OCI-LY7 (cell line): ENCODE measurements at regions not wholly inside any gene's neighbourhood (a gene's known extent, or its start where the extent isn't known, plus 50 kb on each side); places are given as distances from the start of the nearest gene placed in this dataset.
A peak's percentile ranks its signal among the peaks of the same experiment; 100 is the strongest.

Experiments
- BruUV-seq: library from RNA; stranded (reverse); fragments of 400-500 nt; replicated peaks from 2 replicates; lab custom pipeline; 2021; lab: Mats Ljungman, UMichigan
- CTCF ChIA-PET: fragments of 300-600 bp; sonication (Branson Sonifier 250); formaldehyde crosslinking; loops from one replicate; lab custom pipeline; 2022; ENCODE audit warnings: antibody characterized with exemption; ENCODE audit not compliant: unreplicated experiment; lab: Charles Lee
- POLR2A ChIA-PET: fragments of 300-600 bp; sonication (Branson Sonifier 250); formaldehyde crosslinking; loops from one replicate; lab custom pipeline; 2022; ENCODE audit warnings: antibody characterized with exemption; lab: Charles Lee
- DNase-seq: peaks from one replicate; pipeline ENCODE4 v3.0.0-alpha.2; 2015; ENCODE audit warnings: low spot score
- H2AFZ ChIP-seq: fragments of 200-600 bp; sonication (generic), shearing (Covaris generic); 2 replicates; pipeline ENCODE4 v1.6.1; 2014; ENCODE audit warnings: mild to moderate bottlenecking, antibody characterized with exemption, low read length, moderate library complexity
- H3K27ac ChIP-seq: fragments of 200-600 bp; sonication (generic); 2 replicates; pipeline ENCODE4 v1.5.1; 2014; ENCODE audit warnings: mixed run types, low read depth, mild to moderate bottlenecking, moderate library complexity, low read length, inconsistent platforms; ENCODE audit not compliant: poor library complexity, severe bottlenecking
- H3K36me3 ChIP-seq: fragments of 200-600 bp; sonication (generic); 2 replicates; pipeline ENCODE4 v1.6.1; 2014; ENCODE audit warnings: mild to moderate bottlenecking, antibody characterized with exemption, low read length, moderate library complexity, mixed read lengths; ENCODE audit not compliant: insufficient read depth
- H3K4me1 ChIP-seq: fragments of 200-600 bp; sonication (generic); 2 replicates; pipeline ENCODE4 v1.5.1; 2014; ENCODE audit warnings: mild to moderate bottlenecking, low read length; ENCODE audit not compliant: insufficient read depth, poor library complexity, severe bottlenecking
- H3K4me2 ChIP-seq: fragments of 200-600 bp; sonication (generic); 2 replicates; pipeline ENCODE4 v1.6.1; 2014; ENCODE audit warnings: mild to moderate bottlenecking, low read length
- H3K4me3 ChIP-seq: fragments of 200-600 bp; sonication (generic); 2 replicates; pipeline ENCODE4 v1.5.1; 2014; ENCODE audit warnings: mild to moderate bottlenecking, low read depth, low read length; ENCODE audit not compliant: poor library complexity, severe bottlenecking
- H3K79me2 ChIP-seq: fragments of 200-600 bp; sonication (generic); 2 replicates; pipeline ENCODE4 v1.6.1; 2016; ENCODE audit warnings: low read depth, mild to moderate bottlenecking, low read length, moderate library complexity, mixed read lengths; ENCODE audit not compliant: insufficient read depth
- H3K9me2 ChIP-seq: fragments of 200-600 bp; sonication (generic); 2 replicates; pipeline ENCODE4 v1.6.1; 2016; ENCODE audit warnings: mild to moderate bottlenecking, low read length, mixed read lengths; ENCODE audit not compliant: insufficient read depth
- H3K9me3 ChIP-seq: fragments of 200-600 bp; sonication (generic); 2 replicates; pipeline ENCODE4 v1.6.1; 2014; ENCODE audit warnings: mild to moderate bottlenecking, mixed run types, low read length, mixed read lengths
- H4K20me1 ChIP-seq: fragments of 200-600 bp; sonication (generic); 2 replicates; pipeline ENCODE4 v1.6.1; 2014; ENCODE audit warnings: mild to moderate bottlenecking, antibody characterized with exemption, low read length, moderate library complexity, mixed read lengths; ENCODE audit not compliant: insufficient read depth
- CTCF ChIP-seq: fragments of 200-600 bp; sonication (generic); conservative IDR thresholded peaks from 2 replicates; pipeline ENCODE4 v1.5.1; 2014; ENCODE audit warnings: mild to moderate bottlenecking, antibody characterized with exemption, low read length, moderate library complexity, mixed read lengths
- EZH2phosphoT487 ChIP-seq: fragments of 200-600 bp; sonication (generic); IDR thresholded peaks from 2 replicates; pipeline ENCODE4 v1.6.1; 2018; ENCODE audit warnings: low read depth, borderline replicate concordance, mild to moderate bottlenecking, mixed run types, antibody characterized with exemption, low read length, moderate library complexity, mixed read lengths
- intact Hi-C: fragments of 100-400 bp; cut with micrococcal nuclease; formaldehyde crosslinking; loops from one replicate; pipeline ENCODE4 v1.10.0; 2022; ENCODE audit not compliant: unreplicated experiment

DNA sequence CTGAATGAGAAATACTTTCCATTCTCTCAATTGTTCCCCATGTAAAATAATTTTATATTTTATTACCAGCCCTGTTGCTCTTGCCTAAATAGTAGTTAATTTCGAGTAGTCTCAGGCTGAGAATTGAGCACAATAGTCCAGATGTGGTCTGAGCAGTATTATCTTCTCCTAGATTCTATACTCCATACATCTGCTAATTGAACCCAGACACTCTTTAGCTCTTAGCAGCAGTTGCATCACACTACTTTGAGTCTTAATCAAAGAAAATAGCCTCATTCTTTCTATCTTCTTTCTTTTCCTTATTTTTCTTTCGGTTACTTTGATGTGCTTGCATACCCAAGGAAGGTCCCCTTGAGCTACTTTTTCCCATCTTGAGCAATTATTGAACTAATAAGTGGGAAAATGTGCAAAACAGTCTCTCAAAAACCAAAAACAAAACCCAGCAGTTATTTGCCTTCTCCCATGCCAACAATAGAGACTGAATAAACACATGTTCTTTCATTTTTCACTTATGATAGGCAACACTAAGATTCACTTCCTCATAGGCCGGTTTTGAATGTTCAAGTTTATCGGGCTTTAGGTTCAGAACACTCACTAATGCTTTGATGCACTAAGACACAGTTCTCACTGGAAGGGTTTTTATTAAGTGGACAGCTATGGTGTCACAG lies 204.5 kb downstream of the POU4F1 start:
- no TSS peak for BruUV-seq
- TF ChIP-seq CTCF: no peak
- TF ChIP-seq EZH2phosphoT487: no peak
- peak; percentile 2 for DNase-seq
- POLR2A ChIA-PET: interaction anchor here (0.6 to 1.5 kb wide), 4 partner anchors 9 to 314 kb away, joined by 3 read pairs; no protein-coding TSS in a partner anchor
- no peak overlapping the region for H3K4me3 ChIP-seq
- H3K9me3 ChIP-seq: no peaks in the 10 kb centered on the region
- H3K27ac ChIP-seq: no peak overlapping the region
- H3K79me2 ChIP-seq: no peaks in the 10 kb centered on the region
- H3K36me3 ChIP-seq: no peaks in the 10 kb centered on the region
- intact Hi-C loops: no loop called here
- H4K20me1 ChIP-seq: no peaks in the 10 kb centered on the region
- CTCF ChIA-PET: no interaction called here
- no peaks in the 10 kb centered on the region for H3K4me1 ChIP-seq
- peak overlapping the region; percentile 30; the same call in 1 of the 2 replicates for H3K4me2 ChIP-seq
- H2AFZ ChIP-seq: no peak overlapping the region
- no peaks in the 10 kb centered on the region for H3K9me2 ChIP-seq

- Histone ChIP-seq H3K4me2 (no peak overlapping the region), H3K9me2 (no peaks in the 10 kb centered on the region), H3K36me3 (no peaks in the 10 kb centered on the region), H4K20me1 (no peaks in the 10 kb centered on the region), H3K4me1 (no peaks in the 10 kb centered on the region), H3K9me3 (no peaks in the 10 kb centered on the region), H3K79me2 (no peaks in the 10 kb centered on the region), H3K4me3 (no peak overlapping the region), H2AFZ (no peak overlapping the region), H3K27ac (no peak overlapping the region)
- intact Hi-C loops: no loop called here
- no TSS peak for BruUV-seq
- CTCF ChIA-PET: no interaction called here
- no peak for TF ChIP-seq EZH2phosphoT487
- TF ChIP-seq CTCF: no peak
- DNase-seq: no peak
- POLR2A ChIA-PET: interaction anchor here (0.6 kb wide), 1 partner anchor 317 kb away, joined by 4 read pairs; no protein-coding TSS in a partner anchor
Observed at GRCh38 chr13:78393286-78394142, 209.8 kb downstream of the POU4F1 start.

DNA sequence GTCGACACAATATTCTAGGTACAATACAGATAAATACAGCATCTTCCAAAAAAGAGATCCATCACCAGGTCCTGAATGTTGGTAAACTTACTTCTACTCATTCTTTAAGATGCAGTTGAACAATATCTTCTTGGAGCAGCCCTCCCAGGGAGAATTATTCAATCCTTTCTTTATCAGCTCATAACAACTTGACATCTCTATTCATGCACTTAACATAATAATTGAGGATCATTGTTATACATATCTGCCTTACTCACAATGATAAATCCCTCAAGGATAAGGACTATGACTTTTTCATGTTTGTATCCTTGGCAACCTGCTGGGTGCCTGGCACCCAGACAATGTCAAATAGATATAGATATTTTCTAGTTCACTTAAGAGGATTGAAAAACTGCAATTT lies 219.5 kb downstream of the POU4F1 start:
- no peaks in the 10 kb centered on the region for H3K4me1 ChIP-seq

More for the DNA sequence above, 219.5 kb downstream of the POU4F1 start:
- no TSS peak for BruUV-seq
- POLR2A ChIA-PET: interaction anchor here (0.6 kb wide), 1 partner anchor 332 kb away, joined by 3 read pairs; no protein-coding TSS in a partner anchor
- CTCF ChIA-PET: no interaction called here
- Histone ChIP-seq H3K9me3 (no peaks in the 10 kb centered on the region), H3K27ac (no peak overlapping the region), H3K4me3 (no peak overlapping the region), H2AFZ (no peak overlapping the region), H3K9me2 (no peaks in the 10 kb centered on the region), H3K79me2 (no peaks in the 10 kb centered on the region), H3K36me3 (no peaks in the 10 kb centered on the region), H4K20me1 (no peaks in the 10 kb centered on the region), H3K4me2 (no peak overlapping the region)
- intact Hi-C loops: no loop called here
- DNase-seq: no peak
- no peak for TF ChIP-seq EZH2phosphoT487
- no peak for TF ChIP-seq CTCF
